Neural cell (in vitro differentiated cells): ENCODE measurements at regions not wholly inside any gene's neighbourhood (a gene's known extent, or its start where the extent isn't known, plus 50 kb on each side); places are given as distances from the start of the nearest gene placed in this dataset.

Experiments used
- H2AFZ ChIP-seq: fragments of 200-600, 300-800 bp; sonication (generic), shearing (Covaris generic); 2 replicates; pipeline ENCODE4 v1.6.0; 2014; ENCODE audit warnings: low read depth, mild to moderate bottlenecking, antibody characterized with exemption, low read length, moderate library complexity
- H3F3A ChIP-seq: fragments of 200-600 bp; shearing (Covaris generic); 2 replicates; pipeline ENCODE4 v1.6.1; 2016; ENCODE audit warnings: mild to moderate bottlenecking, moderate library complexity, mixed read lengths, antibody characterized with exemption, low read length; ENCODE audit not compliant: insufficient read depth, poor library complexity, severe bottlenecking
- H3K27ac ChIP-seq: fragments of 200-600, 300-800 bp; sonication (generic), shearing (Covaris generic); 2 replicates; pipeline ENCODE4 v1.5.1; 2014; ENCODE audit warnings: mild to moderate bottlenecking, low read length, moderate library complexity
- H3K27me3 ChIP-seq: fragments of 300-800, 200-600 bp; sonication (generic), shearing (Covaris generic); 2 replicates; pipeline ENCODE4 v1.6.0; 2014; ENCODE audit warnings: mild to moderate bottlenecking, low read depth, low read length, moderate library complexity; ENCODE audit not compliant: insufficient read depth
- H3K36me3 ChIP-seq: fragments of 300-800, 200-600 bp; sonication (generic), shearing (Covaris generic); 2 replicates; pipeline ENCODE4 v1.5.1; 2014; ENCODE audit warnings: mild to moderate bottlenecking, antibody characterized with exemption, low read length, moderate library complexity; ENCODE audit not compliant: insufficient read depth
- H3K4me2 ChIP-seq: fragments of 300-800, 200-600 bp; sonication (generic), shearing (Covaris generic); 2 replicates; pipeline ENCODE4 v1.6.0; 2014; ENCODE audit warnings: mild to moderate bottlenecking, low read length
- H3K4me3 ChIP-seq: fragments of 300-800, 200-600 bp; sonication (generic), shearing (Covaris generic); 2 replicates; pipeline ENCODE4 v1.5.1; 2014; ENCODE audit warnings: mild to moderate bottlenecking, low read length, moderate library complexity
- H3K79me2 ChIP-seq: fragments of 200-600 bp; shearing (Covaris generic); replicated peaks from 2 replicates; pipeline ENCODE4 v1.6.0; 2014; ENCODE audit warnings: mild to moderate bottlenecking, low read length, moderate library complexity; ENCODE audit not compliant: insufficient read depth
- H3K9ac ChIP-seq: fragments of 300-800, 200-600 bp; sonication (generic), shearing (Covaris generic); 2 replicates; pipeline ENCODE4 v1.6.1; 2016; ENCODE audit warnings: mild to moderate bottlenecking, low read length, mixed read lengths
- H3K9me2 ChIP-seq: fragments of 200-600 bp; shearing (Covaris generic); 2 replicates; pipeline ENCODE4 v1.6.1; 2016; ENCODE audit warnings: mild to moderate bottlenecking, low read length, mixed read lengths; ENCODE audit not compliant: insufficient read depth
- H3K9me3 ChIP-seq: fragments of 200-600, 300-800 bp; sonication (generic), shearing (Covaris generic); 2 replicates; pipeline ENCODE4 v1.6.1; 2016; ENCODE audit warnings: mild to moderate bottlenecking, mixed run types, low read length, moderate library complexity, mixed read lengths
- H4K20me1 ChIP-seq: fragments of 200-600 bp; shearing (Covaris generic); 2 replicates; pipeline ENCODE4 v1.6.1; 2016; ENCODE audit warnings: mild to moderate bottlenecking, mixed run types; ENCODE audit not compliant: insufficient read depth
- EP300 ChIP-seq: fragments of 450-650 bp; conservative IDR thresholded peaks from 2 replicates; pipeline ENCODE4 v1.6.1; 2014; ENCODE audit warnings: antibody characterized with exemption, mild to moderate bottlenecking, moderate library complexity; ENCODE audit not compliant: poor library complexity, severe bottlenecking
- EZH2 ChIP-seq: fragments of 200-600, 300-800 bp; shearing (Covaris generic), sonication (generic); IDR thresholded peaks from 2 replicates; pipeline ENCODE4 v1.6.1; 2014; ENCODE audit warnings: antibody characterized with exemption, low read length, borderline replicate concordance, mild to moderate bottlenecking; ENCODE audit not compliant: insufficient read depth, poor library complexity, severe bottlenecking
- MXI1 ChIP-seq: fragments of 450-650 bp; conservative IDR thresholded peaks from 2 replicates; pipeline ENCODE4 v1.6.1; 2014; ENCODE audit warnings: antibody characterized with exemption, mild to moderate bottlenecking; ENCODE audit not compliant: poor library complexity, severe bottlenecking
- POLR2AphosphoS5 ChIP-seq: IDR thresholded peaks from 2 replicates; pipeline ENCODE4 v1.6.1; 2012
- RAD21 ChIP-seq: fragments of 450-650 bp; conservative IDR thresholded peaks from 2 replicates; pipeline ENCODE4 v1.6.1; 2014; ENCODE audit warnings: antibody characterized with exemption, mild to moderate bottlenecking, moderate library complexity
- SMC3 ChIP-seq: fragments of 450-650 bp; conservative IDR thresholded peaks from 2 replicates; pipeline ENCODE4 v1.6.1; 2014; ENCODE audit warnings: antibody characterized with exemption, mild to moderate bottlenecking, moderate library complexity; ENCODE audit not compliant: poor library complexity
- TAF1 ChIP-seq: IDR thresholded peaks from 2 replicates; pipeline ENCODE4 v1.6.1; 2012; ENCODE audit warnings: low read depth
- TF ChIP-seq, protein P1 (sequence below): fragments of 450-650 bp; IDR thresholded peaks from 2 replicates; pipeline ENCODE4 v1.5.1; 2014; ENCODE audit warnings: antibody characterized with exemption, mild to moderate bottlenecking, moderate library complexity; ENCODE audit not compliant: poor library complexity, severe bottlenecking
- TF ChIP-seq, protein P2 (sequence below): IDR thresholded peaks from 2 replicates; pipeline ENCODE4 v1.6.1; 2012; ENCODE audit warnings: borderline replicate concordance

DNA sequence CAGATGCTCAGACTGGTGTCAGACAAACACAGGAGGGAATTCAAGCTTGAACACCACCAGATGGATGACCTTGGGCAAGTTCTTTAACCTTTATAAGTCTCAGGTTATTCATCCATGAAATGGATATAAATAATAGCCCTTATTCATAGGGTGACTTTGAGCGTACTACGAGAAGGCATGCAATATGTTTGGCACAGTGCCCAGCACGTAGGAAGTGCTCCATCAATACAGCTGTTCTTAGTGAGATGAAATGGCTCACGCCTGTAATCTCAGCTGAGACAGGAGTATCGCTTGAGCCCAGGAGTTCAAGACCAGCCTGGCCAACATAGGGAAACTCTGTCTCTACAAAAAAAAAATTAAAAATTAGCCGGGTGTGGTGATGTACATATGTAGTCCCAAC lies 84.8 kb upstream of the FICD start:
- TF ChIP-seq, protein P1, sequence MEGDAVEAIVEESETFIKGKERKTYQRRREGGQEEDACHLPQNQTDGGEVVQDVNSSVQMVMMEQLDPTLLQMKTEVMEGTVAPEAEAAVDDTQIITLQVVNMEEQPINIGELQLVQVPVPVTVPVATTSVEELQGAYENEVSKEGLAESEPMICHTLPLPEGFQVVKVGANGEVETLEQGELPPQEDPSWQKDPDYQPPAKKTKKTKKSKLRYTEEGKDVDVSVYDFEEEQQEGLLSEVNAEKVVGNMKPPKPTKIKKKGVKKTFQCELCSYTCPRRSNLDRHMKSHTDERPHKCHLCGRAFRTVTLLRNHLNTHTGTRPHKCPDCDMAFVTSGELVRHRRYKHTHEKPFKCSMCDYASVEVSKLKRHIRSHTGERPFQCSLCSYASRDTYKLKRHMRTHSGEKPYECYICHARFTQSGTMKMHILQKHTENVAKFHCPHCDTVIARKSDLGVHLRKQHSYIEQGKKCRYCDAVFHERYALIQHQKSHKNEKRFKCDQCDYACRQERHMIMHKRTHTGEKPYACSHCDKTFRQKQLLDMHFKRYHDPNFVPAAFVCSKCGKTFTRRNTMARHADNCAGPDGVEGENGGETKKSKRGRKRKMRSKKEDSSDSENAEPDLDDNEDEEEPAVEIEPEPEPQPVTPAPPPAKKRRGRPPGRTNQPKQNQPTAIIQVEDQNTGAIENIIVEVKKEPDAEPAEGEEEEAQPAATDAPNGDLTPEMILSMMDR = no peak
- TF ChIP-seq, protein P2, sequence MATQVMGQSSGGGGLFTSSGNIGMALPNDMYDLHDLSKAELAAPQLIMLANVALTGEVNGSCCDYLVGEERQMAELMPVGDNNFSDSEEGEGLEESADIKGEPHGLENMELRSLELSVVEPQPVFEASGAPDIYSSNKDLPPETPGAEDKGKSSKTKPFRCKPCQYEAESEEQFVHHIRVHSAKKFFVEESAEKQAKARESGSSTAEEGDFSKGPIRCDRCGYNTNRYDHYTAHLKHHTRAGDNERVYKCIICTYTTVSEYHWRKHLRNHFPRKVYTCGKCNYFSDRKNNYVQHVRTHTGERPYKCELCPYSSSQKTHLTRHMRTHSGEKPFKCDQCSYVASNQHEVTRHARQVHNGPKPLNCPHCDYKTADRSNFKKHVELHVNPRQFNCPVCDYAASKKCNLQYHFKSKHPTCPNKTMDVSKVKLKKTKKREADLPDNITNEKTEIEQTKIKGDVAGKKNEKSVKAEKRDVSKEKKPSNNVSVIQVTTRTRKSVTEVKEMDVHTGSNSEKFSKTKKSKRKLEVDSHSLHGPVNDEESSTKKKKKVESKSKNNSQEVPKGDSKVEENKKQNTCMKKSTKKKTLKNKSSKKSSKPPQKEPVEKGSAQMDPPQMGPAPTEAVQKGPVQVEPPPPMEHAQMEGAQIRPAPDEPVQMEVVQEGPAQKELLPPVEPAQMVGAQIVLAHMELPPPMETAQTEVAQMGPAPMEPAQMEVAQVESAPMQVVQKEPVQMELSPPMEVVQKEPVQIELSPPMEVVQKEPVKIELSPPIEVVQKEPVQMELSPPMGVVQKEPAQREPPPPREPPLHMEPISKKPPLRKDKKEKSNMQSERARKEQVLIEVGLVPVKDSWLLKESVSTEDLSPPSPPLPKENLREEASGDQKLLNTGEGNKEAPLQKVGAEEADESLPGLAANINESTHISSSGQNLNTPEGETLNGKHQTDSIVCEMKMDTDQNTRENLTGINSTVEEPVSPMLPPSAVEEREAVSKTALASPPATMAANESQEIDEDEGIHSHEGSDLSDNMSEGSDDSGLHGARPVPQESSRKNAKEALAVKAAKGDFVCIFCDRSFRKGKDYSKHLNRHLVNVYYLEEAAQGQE = no peak
- TF ChIP-seq MXI1 (no peak), POLR2AphosphoS5 (no peak), EP300 (no peak), SMC3 (no peak), TAF1 (no peak), EZH2 (no peak), RAD21 (no peak)
- H3K27ac ChIP-seq = no peak overlapping the region
- no peaks in the 10 kb centered on the region for H3K36me3 ChIP-seq
- H2AFZ ChIP-seq = no peak overlapping the region
- no peaks in the 10 kb centered on the region for H3K9me3 ChIP-seq
- no peaks in the 10 kb centered on the region for H3F3A ChIP-seq
- no peaks in the 10 kb centered on the region for H4K20me1 ChIP-seq
- no peak overlapping the region for H3K4me3 ChIP-seq
- no peaks in the 10 kb centered on the region for H3K79me2 ChIP-seq
- H3K9ac ChIP-seq = no peak overlapping the region
- H3K4me2 ChIP-seq = no peak overlapping the region
- H3K27me3 ChIP-seq = no peaks in the 10 kb centered on the region
- no peaks in the 10 kb centered on the region for H3K9me2 ChIP-seq

DNA sequence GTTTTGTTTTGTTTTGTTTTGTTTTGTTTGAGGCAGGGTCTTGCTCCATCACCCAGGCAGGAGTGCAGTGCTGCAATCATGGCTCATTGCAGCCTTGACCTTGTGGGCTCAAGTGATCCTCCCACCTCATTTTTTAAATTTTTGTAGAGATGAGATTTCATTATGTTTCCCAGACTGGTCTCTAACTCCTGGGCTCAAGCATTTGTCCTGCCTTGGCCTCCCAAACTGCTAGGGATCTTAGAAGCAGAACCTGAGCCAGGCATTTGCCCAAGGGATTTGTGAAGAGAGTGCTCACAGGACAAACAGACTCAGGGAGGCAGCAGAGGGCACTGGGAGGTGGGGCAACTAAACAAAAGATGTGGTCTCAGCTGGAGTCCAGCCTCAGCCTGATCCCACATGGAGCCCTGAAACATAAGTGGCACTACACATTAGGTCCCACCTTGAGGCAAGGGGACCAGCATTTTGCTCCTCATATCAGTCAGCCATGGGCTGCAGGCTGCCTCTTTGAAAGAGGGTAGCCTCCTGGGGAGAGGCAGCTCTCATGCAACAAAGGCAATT lies 86.2 kb upstream of the CMKLR1 start:
- H3K9ac ChIP-seq = no peak overlapping the region
- H3K36me3 ChIP-seq = no peaks in the 10 kb centered on the region
- H3K9me3 ChIP-seq = no peaks in the 10 kb centered on the region
- no peaks in the 10 kb centered on the region for H3K9me2 ChIP-seq
- H3K4me3 ChIP-seq = no peak overlapping the region
- no peak overlapping the region for H3K27ac ChIP-seq
- no peaks in the 10 kb centered on the region for H3K79me2 ChIP-seq
- H3K27me3 ChIP-seq = no peaks in the 10 kb centered on the region
- H3K4me2 ChIP-seq = no peak overlapping the region
- H4K20me1 ChIP-seq = no peaks in the 10 kb centered on the region
- TF ChIP-seq EZH2 (no peak), RAD21 (no peak), MXI1 (no peak), SMC3 (no peak), POLR2AphosphoS5 (no peak)
- TF ChIP-seq, protein P1 = no peak
- TF ChIP-seq, protein P2 = no peak
- H3F3A ChIP-seq = no peaks in the 10 kb centered on the region
- no peak overlapping the region for H2AFZ ChIP-seq
